IgD-negative memory B cell (primary cell): ENCODE measurements at regions not wholly inside any gene's neighbourhood (a gene's known extent, or its start where the extent isn't known, plus 50 kb on each side); places are given as distances from the start of the nearest gene placed in this dataset.
"Not testable (repeated sequence)": the region's sequence is repeated elsewhere in the genome, so short reads cannot be mapped to it uniquely, and the experiment has no call there.

ENCODE experiments used
- H3K27ac Mint-ChIP-seq, 3 donors: one replicate each; pipeline ENCODE4 v1.8.0; 2020 to 2022; ENCODE audit warnings: mild to moderate bottlenecking in 3 of 3, mixed read lengths in 3 of 3, moderate library complexity in 1 of 3
- H3K27me3 Mint-ChIP-seq: one replicate; pipeline ENCODE4 v1.8.0; 2021; ENCODE audit warnings: mixed read lengths
- H3K36me3 Mint-ChIP-seq: one replicate; pipeline ENCODE4 v1.8.0; 2020; ENCODE audit warnings: mild to moderate bottlenecking, mixed read lengths
- H3K4me1 Mint-ChIP-seq, 3 donors: one replicate each; pipeline ENCODE4 v1.8.0; 2020 to 2022; ENCODE audit warnings: mixed read lengths in 3 of 3, mild to moderate bottlenecking in 1 of 3
- H3K4me3 Mint-ChIP-seq, 4 donors: one replicate each; pipeline ENCODE4 v1.8.0; 2020 to 2022; ENCODE audit warnings: mild to moderate bottlenecking in 4 of 4, mixed read lengths in 4 of 4, moderate library complexity in 3 of 4
- H3K9me3 Mint-ChIP-seq, 3 donors: one replicate each; pipeline ENCODE4 v1.8.0; 2020 to 2021; ENCODE audit warnings: mixed read lengths in 3 of 3, mild to moderate bottlenecking in 1 of 3

DNA sequence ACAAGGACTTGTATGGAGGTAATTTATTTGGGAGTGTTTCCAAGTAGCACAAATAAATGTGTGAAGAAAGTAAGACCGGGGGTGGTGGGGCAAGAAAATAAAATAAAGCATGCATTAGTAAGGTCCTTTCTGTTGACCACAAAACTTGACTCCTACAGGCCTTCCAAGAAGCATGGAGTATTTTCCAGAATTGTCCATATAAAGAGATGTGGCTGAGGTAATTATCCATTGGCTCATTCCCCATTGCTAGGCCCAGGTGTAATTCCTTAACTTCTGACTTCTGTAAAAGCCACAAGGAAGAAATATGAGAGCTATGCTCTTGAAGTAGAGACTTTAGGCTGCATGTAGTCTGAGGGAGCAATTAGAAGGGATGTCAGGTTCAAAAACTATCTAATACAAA, 430.5 kb upstream of the PABPC4L start:
- Mint-ChIP-seq H3K27ac (no peak overlapping the region), H3K9me3 (peaks cover 0 to 2% (median 0%) of the 10 kb centered on the region in 3 donors), H3K36me3 (no peaks in the 10 kb centered on the region), H3K27me3 (no peaks in the 10 kb centered on the region), H3K4me1 (no peaks in the 10 kb centered on the region), H3K4me3 (no peak overlapping the region)

DNA sequence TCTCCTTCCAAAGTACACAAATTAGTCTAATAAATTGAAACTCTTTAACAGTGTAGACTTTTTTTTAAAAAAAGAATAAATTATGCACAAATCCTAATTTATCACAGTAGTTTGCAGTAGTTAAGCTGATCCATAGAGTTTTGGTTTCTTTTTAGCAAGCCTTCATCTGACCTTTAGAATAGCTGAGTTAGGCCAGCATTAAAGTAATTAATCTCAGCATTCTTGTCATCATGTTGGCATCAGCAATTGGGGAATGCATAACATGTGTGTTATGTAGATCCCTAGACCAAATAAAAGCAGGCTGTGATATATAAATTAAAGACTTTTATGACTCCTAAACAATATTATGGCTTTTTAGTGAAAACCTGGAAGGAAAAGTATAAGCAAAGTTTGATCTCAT, 426.5 kb upstream of the PABPC4L start:
- Mint-ChIP-seq H3K27ac (no peak overlapping the region), H3K4me1 (no peaks in the 10 kb centered on the region), H3K9me3 (peaks cover 0 to 2% (median 2%) of the 10 kb centered on the region in 3 donors), H3K36me3 (no peaks in the 10 kb centered on the region), H3K27me3 (no peaks in the 10 kb centered on the region), H3K4me3 (no peak overlapping the region)

DNA sequence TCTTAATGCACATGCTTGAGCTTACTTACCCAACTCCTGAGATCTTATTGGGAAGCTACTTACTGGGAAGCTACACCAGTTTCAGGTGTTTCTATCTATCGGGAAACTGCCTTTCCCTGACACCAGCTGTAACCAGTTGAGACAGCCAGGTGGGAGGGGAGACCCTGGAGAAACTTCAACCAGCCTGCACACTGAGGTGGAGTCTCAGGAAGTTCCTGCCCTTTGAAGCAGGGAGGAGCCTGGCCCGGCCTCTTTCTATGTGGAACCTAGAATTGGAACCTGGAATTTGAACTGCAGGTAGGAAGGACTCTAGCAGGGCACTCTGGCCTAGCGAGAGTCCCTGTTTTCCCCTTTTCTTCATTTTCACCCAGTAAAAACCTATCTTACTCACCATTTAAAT, 425.8 kb upstream of the PABPC4L start:
- peaks cover 0 to 2% (median 2%) of the 10 kb centered on the region in 3 donors for H3K9me3 Mint-ChIP-seq
- no peak overlapping the region for H3K27ac Mint-ChIP-seq
- H3K36me3 Mint-ChIP-seq = no peaks in the 10 kb centered on the region
- H3K4me1 Mint-ChIP-seq = no peaks in the 10 kb centered on the region
- H3K27me3 Mint-ChIP-seq = no peaks in the 10 kb centered on the region
- no peak overlapping the region for H3K4me3 Mint-ChIP-seq

DNA sequence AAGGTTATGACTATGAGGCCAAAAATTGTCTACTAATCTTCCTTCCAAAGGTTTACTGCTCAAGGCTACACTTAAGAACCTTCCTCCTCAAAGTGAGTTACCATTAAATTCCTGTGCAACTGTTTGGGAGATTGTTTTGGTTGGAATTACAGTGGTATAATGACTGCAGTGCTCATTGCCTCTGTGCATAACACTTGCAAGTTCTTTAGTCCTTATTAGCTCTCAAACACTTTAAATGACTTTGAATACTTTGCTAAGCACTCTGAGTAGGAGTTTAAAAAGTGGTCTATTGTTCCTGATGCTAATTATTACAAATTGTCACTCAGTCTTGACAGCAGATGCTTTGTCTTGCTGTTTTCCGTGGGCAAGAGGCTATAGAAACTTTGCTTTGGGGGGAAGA, 422.8 kb upstream of the PABPC4L start:
- Mint-ChIP-seq H3K27ac (no peak overlapping the region), H3K9me3 (peaks cover 0 to 2% (median 2%) of the 10 kb centered on the region in 3 donors), H3K36me3 (no peaks in the 10 kb centered on the region), H3K27me3 (no peaks in the 10 kb centered on the region), H3K4me3 (no peak overlapping the region), H3K4me1 (no peaks in the 10 kb centered on the region)

DNA sequence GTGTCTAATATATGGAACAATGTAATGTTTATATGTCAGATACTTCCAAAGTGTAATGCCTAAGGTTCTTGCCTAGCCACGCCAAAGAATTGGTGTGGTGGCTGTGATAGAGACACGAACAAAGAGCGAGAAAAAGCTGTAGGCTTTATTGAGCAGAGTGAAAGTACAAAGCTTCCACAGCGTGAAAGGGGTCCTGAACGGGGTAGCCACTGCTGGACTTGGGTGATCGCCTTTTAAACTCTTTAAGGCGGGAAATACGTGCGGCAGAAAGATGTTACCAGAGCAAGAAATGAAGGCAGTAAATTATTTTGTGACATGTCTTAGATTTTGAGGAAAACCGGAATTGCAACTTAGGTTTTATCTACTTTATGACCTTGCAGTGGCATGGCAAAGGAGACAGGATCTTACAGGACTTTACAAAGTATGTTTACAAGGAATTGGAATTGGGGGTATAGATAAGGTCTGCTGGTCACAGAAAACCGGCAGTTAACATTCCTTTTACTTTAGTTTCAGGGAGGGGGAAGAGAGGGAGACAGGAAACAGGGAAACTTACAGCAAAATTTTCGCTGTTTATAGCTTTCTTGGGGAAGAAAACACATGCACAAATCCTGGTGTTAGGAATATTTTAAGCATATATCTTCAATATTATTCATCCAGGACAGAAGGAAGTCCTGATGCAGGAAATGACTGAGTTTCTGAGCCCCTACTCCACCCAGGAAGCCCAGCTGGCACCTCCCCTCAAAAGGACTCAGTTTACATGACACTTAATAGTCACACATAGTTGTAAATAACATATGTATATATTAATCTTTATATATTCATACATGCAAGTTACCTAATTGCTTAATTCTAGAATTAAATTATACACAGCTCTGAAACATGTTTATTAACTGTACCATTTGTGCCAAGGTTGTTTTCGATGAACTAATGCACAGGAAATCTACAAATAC, 421.3 kb upstream of the PABPC4L start:
- H3K4me1 Mint-ChIP-seq, H3K27me3 Mint-ChIP-seq, H3K4me3 Mint-ChIP-seq, H3K36me3 Mint-ChIP-seq, H3K9me3 Mint-ChIP-seq, H3K27ac Mint-ChIP-seq: not testable (repeated sequence)

DNA sequence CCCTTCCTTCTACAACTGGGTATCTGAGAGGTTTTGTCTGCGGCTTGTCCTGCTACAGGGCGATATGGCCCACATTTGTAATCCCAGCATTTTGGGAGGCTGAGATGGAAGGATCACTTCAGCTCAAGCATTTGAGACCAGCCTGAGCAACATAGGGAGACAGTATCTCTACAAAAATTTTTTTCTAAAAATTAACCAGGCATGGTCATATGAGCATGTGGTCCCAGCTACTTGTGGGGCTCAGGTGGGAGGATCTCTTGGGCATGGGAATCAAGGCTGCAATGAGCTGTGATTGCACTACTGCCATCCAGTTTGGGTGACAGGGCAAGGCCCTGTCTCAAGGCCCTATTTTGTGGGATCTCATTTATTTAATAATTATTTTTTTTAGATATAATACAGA, 420.6 kb upstream of the PABPC4L start:
- Mint-ChIP-seq H3K27me3 (no peaks in the 10 kb centered on the region), H3K4me3 (no peak overlapping the region), H3K9me3 (peaks cover 0 to 2% (median 1%) of the 10 kb centered on the region in 3 donors), H3K36me3 (no peaks in the 10 kb centered on the region), H3K27ac (no peak overlapping the region), H3K4me1 (no peaks in the 10 kb centered on the region)

DNA sequence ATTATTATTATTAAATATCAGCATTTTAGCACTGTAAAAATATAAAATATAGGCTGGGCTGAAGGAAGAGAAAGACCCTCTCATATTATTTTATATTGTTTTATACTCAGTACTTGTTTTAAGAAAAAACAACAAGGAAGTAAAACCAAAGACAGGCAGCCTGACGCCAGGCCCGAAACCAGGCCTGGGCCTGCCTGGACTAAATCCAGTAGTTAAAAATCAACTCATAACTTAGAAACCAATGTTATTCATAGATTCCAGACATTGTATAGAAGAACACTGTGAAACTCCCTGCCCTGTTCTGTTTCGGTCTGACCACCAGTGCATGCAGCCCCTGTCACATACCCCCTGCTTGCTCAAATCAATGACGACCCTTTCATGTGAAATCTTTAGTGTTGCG, 420.1 kb upstream of the PABPC4L start:
- H3K4me1 Mint-ChIP-seq, H3K36me3 Mint-ChIP-seq, H3K27me3 Mint-ChIP-seq, H3K27ac Mint-ChIP-seq, H3K4me3 Mint-ChIP-seq, H3K9me3 Mint-ChIP-seq: not testable (repeated sequence)

DNA sequence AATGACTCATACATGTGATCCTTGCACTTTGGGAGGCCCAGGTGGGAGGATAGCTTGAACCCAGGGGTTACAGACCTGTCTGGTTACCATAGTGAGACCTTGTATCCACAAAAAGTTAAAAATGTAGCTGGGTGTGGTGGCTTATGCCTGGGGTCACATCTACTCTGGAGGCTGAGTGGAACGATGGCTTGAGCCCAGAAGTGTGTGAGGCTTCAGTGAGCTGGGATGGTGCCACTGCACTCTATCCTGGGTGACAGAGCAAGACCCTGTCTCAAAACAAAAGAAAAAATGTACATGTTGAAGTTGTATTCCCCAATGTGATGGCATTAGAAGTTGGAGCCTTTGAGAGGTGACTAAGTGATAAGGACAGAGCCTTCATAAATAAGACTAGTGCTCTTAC, 409.4 kb upstream of the PABPC4L start:
- Mint-ChIP-seq H3K36me3 (peaks cover 2% of the 10 kb centered on the region), H3K27me3 (no peaks in the 10 kb centered on the region), H3K27ac (no peak overlapping the region), H3K9me3 (no peaks in the 10 kb centered on the region), H3K4me1 (no peaks in the 10 kb centered on the region), H3K4me3 (peak overlapping the region in 1 of 4 donors; percentile 84)

DNA sequence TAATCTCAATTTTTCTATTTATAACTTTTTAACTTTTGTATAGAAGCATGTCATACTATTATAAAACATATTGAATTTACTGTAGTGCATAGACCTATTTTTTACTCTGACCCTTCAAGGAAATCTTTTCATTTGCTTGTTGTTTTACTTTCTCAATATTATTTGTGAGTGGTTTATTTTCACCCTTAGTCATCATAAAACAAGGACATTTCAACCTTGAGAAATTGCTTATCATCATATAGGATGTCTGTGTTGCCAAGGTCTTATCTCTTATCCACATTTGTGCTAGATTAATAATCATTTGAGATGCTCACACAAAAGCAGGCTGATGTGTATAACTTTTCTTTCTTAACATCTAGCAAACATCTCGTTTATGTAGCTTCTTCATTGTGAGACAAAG, 408.6 kb upstream of the PABPC4L start:
- Mint-ChIP-seq H3K4me1 (no peaks in the 10 kb centered on the region), H3K27me3 (no peaks in the 10 kb centered on the region), H3K27ac (no peak overlapping the region), H3K9me3 (no peaks in the 10 kb centered on the region), H3K4me3 (no peak overlapping the region), H3K36me3 (peaks cover 1% of the 10 kb centered on the region)

DNA sequence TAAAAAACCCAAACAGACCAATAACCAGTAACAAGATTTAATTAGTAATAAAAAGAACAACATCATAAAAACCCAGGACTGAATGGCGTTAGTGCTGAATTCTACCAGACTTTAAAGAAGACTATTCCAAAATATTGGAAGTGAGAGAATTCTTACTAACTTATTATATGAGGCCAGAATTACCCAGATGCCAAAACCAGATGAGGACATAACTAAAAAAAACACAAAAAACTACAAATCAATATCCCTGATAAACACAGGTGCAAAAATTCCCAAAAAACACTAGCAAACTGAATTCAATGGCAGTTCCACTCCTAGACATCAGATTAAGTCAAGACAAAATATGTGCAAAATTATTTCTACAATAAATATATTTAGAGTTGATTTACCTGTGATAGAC, 400.1 kb upstream of the PABPC4L start:
- no peaks in the 10 kb centered on the region for H3K36me3 Mint-ChIP-seq
- no peaks in the 10 kb centered on the region for H3K27me3 Mint-ChIP-seq
- H3K4me1 Mint-ChIP-seq = no peaks in the 10 kb centered on the region
- H3K9me3 Mint-ChIP-seq = peaks cover 2 to 15% (median 3%) of the 10 kb centered on the region in 3 donors
- H3K27ac Mint-ChIP-seq = no peak overlapping the region
- H3K4me3 Mint-ChIP-seq = no peak overlapping the region

DNA sequence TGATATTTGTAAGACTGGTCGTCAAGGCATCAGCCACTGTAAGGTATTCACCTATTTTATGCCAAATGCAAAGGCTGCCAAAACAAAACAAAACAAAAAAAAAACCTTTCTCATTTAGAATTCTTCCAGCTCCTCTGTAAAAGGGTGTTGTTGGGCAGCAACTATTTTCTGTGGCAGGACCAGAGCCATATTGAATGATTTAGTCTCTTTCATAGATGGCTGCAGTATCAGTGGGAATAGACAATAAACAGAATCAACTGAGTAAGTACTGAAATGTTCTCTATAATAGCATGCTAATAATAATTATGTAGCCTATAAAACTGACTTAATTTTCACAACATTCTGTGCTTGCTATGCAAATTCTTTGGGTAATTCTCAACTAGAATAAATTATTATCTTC, 389.7 kb upstream of the PABPC4L start:
- no peaks in the 10 kb centered on the region for H3K27me3 Mint-ChIP-seq
- H3K4me3 Mint-ChIP-seq = no peak overlapping the region
- H3K4me1 Mint-ChIP-seq = no peaks in the 10 kb centered on the region
- H3K9me3 Mint-ChIP-seq = peaks cover 0 to 5% (median 2%) of the 10 kb centered on the region in 3 donors
- no peak overlapping the region for H3K27ac Mint-ChIP-seq
- H3K36me3 Mint-ChIP-seq = no peaks in the 10 kb centered on the region

DNA sequence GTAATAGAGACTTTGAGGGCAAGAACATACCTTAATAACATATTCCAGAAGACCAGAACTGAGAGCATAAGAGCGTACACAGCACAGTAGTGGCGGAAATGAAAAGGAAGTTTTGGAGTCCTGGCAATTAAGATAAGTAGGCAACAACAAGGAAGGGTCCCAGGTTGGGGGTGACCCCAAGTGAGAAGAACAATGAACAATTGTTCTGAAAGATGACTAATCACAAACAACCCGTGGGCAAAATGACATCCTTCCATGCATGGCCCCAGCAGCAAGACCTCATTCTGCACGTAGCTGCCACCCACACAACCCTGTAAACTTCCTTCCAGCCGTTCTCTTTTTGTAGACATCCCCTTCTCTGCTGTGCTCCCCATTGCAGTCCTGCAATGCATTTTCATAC, 384.4 kb upstream of the PABPC4L start:
- no peaks in the 10 kb centered on the region for H3K4me1 Mint-ChIP-seq
- no peak overlapping the region for H3K27ac Mint-ChIP-seq
- peaks cover 0 to 8% (median 4%) of the 10 kb centered on the region in 3 donors for H3K9me3 Mint-ChIP-seq
- H3K36me3 Mint-ChIP-seq = no peaks in the 10 kb centered on the region
- no peaks in the 10 kb centered on the region for H3K27me3 Mint-ChIP-seq
- no peak overlapping the region for H3K4me3 Mint-ChIP-seq

DNA sequence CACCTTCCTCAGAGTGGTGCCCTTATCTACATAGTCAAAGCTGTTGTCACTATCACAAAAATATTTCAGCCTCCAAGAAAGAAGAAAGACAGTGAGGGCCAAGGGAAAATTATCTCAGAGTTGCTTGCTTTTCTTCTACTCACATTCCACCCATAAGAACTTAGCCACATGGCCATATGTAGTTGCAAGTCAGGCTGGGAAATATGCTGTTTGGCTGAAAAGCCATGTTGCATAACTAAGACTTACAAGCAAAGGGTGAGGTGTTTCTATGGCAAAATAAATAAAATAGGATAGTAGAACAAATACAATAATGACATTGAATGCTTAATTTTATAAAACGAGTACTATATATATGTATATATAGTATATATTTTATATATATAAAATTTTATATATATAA, 365.9 kb upstream of the PABPC4L start:
- H3K9me3 Mint-ChIP-seq = peaks cover 2 to 11% (median 6%) of the 10 kb centered on the region in 3 donors
- no peaks in the 10 kb centered on the region for H3K4me1 Mint-ChIP-seq
- no peaks in the 10 kb centered on the region for H3K27me3 Mint-ChIP-seq
- no peak overlapping the region for H3K4me3 Mint-ChIP-seq
- no peaks in the 10 kb centered on the region for H3K36me3 Mint-ChIP-seq
- H3K27ac Mint-ChIP-seq = no peak overlapping the region

DNA sequence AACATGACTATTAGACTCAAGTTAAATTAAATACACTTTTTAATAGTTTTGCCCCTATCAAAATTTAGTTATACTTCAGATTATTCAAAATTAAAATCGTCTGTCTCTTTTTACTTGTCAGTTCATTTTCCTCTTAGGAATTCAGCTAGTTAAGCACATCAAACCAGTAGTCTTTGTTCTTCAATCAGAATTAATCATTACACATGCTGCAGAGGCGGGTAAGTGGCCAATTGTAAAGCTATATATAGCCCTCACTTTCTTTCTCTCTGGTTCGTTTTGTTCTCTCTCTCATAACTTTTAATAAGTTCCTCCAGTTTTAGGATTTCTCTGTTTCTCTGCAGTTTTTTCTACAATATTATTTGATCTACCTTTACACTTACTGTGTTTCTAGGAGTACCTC, 359.1 kb upstream of the PABPC4L start:
- peaks cover 4 to 13% (median 5%) of the 10 kb centered on the region in 3 donors for H3K9me3 Mint-ChIP-seq
- H3K4me1 Mint-ChIP-seq = no peaks in the 10 kb centered on the region
- H3K4me3 Mint-ChIP-seq = no peak overlapping the region
- H3K36me3 Mint-ChIP-seq = no peaks in the 10 kb centered on the region
- no peaks in the 10 kb centered on the region for H3K27me3 Mint-ChIP-seq
- H3K27ac Mint-ChIP-seq = no peak overlapping the region

DNA sequence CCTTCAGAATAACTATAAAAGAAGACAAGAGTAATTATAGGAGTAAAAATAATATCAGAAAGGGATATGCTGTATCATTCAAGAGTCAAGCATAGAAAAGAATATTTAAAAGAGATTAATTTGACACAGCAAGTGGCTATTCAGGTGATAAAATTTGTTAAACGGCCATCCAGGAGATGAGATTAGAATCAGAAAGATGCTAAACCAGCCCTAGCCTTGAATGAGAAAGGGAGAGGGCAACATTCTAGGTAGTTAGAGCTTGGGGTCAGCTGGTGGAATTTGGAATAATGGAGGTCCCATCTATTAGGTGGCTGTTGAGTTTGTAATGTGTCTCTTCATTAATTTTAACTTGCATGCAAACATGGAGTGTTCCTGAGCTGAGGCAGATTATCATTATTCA, 350.5 kb upstream of the PABPC4L start:
- Mint-ChIP-seq H3K27me3 (no peaks in the 10 kb centered on the region), H3K4me3 (no peak overlapping the region), H3K9me3 (peaks cover 5 to 26% (median 7%) of the 10 kb centered on the region in 3 donors), H3K36me3 (no peaks in the 10 kb centered on the region), H3K4me1 (peaks cover 0 to 2% (median 0%) of the 10 kb centered on the region in 3 donors), H3K27ac (peak overlapping the region in 1 of 3 donors; percentile 56)

DNA sequence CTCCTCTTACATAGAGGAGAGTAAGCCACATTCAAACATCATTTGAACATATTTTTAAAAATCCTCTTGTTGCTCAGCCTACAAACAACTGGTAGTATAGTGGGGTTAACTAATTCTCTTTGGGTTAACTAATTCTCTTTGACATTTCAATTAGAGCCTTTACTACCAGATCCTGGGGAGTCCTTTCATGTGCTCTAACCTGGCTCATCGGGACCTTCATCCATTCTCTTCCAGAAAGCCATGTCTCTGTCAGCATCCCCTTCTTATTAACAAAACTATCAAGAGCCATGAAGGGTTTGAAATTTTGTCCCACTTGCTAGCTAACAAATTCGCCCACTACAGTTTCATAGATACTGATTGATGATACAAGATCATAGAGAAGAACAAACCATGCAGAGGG, 349.8 kb upstream of the PABPC4L start:
- H3K27ac Mint-ChIP-seq = no peak overlapping the region
- peaks cover 0 to 2% (median 0%) of the 10 kb centered on the region in 3 donors for H3K4me1 Mint-ChIP-seq
- H3K36me3 Mint-ChIP-seq = peaks cover 2% of the 10 kb centered on the region
- no peaks in the 10 kb centered on the region for H3K27me3 Mint-ChIP-seq
- H3K4me3 Mint-ChIP-seq = no peak overlapping the region
- peaks cover 5 to 27% (median 8%) of the 10 kb centered on the region in 3 donors for H3K9me3 Mint-ChIP-seq
